Epithelial cell of esophagus (primary cell): ENCODE measurements at regions not wholly inside any gene's neighbourhood (a gene's known extent, or its start where the extent isn't known, plus 50 kb on each side); places are given as distances from the start of the nearest gene placed in this dataset.

Experiments used
- DNase-seq: peaks from one replicate; pipeline ENCODE4 v3.0.0; 2010; ENCODE audit warnings: low read depth
- H3K4me3 ChIP-seq: 2 replicates; pipeline ENCODE4 v1.5.1; 2011; ENCODE audit warnings: mild to moderate bottlenecking, low read length, control low read depth
- CTCF ChIP-seq: IDR thresholded peaks from 2 replicates; pipeline ENCODE4 v1.5.1; 2011; ENCODE audit warnings: low read depth, mild to moderate bottlenecking, low read length, control low read depth, inconsistent platforms; ENCODE audit not compliant: insufficient read depth; ENCODE audit errors: missing control alignments

GRCh38 chr5:160175438-160176218, 53.7 kb upstream of the FABP6 start:
- H3K4me3 ChIP-seq, result no peak overlapping the region
- TF ChIP-seq CTCF, result no peak
- peak; percentile 61 for DNase-seq

GRCh38 chr5:160174780-160175437, 54.4 kb upstream of the FABP6 start:
- no peak overlapping the region for H3K4me3 ChIP-seq
- no peak for DNase-seq
- TF ChIP-seq CTCF, result no peak

- H3K4me3 ChIP-seq, result no peak overlapping the region
- no peak for DNase-seq
- TF ChIP-seq CTCF, result no peak
These were observed 55.0 kb upstream of the FABP6 start for GRCh38 chr5:160174290-160174689.

GRCh38 chr5:160171666-160172065, 52.4 kb upstream of the PWWP2A start:
- no peak overlapping the region for H3K4me3 ChIP-seq
- DNase-seq, result peak; percentile 45
- no peak for TF ChIP-seq CTCF

GRCh38 chr5:160169326-160169725, 50.1 kb upstream of the PWWP2A start:
- no peak overlapping the region for H3K4me3 ChIP-seq
- no peak for TF ChIP-seq CTCF
- peak; percentile 79 for DNase-seq
